A673 (cell line): ENCODE measurements at regions not wholly inside any gene's neighbourhood (a gene's known extent, or its start where the extent isn't known, plus 50 kb on each side); places are given as distances from the start of the nearest gene placed in this dataset.

ENCODE experiments used
- BruUV-seq: library from RNA; stranded (reverse); fragments of 400-500 nt; replicated peaks from 2 replicates; lab custom pipeline; 2021; lab: Mats Ljungman, UMichigan
- CTCF ChIA-PET: fragments of 300-600 bp; sonication (Branson Sonifier 250); formaldehyde crosslinking; loops from one replicate; lab custom pipeline; 2022; ENCODE audit warnings: antibody characterized with exemption; lab: Charles Lee
- POLR2A ChIA-PET: fragments of 300-600 bp; sonication (Branson Sonifier 250); formaldehyde crosslinking; loops from one replicate; lab custom pipeline; 2022; ENCODE audit warnings: antibody characterized with exemption; ENCODE audit not compliant: low non-redundant PET; lab: Charles Lee
- DNase-seq: peaks from one replicate; pipeline ENCODE4 v3.0.0-alpha.2; 2015; ENCODE audit warnings: low spot score
- H3K27ac ChIP-seq: fragments of 200-600 bp; sonication (generic); 2 replicates; pipeline ENCODE4 v1.5.1; 2016; ENCODE audit warnings: mixed run types, low read depth, mild to moderate bottlenecking, mixed read lengths, antibody characterized with exemption, low read length; ENCODE audit not compliant: poor library complexity, severe bottlenecking
- H3K27me3 ChIP-seq: fragments of 200-600 bp; sonication (generic); replicated peaks from 2 replicates; pipeline ENCODE4 v1.6.1; 2017; ENCODE audit warnings: mixed run types, low read depth, mild to moderate bottlenecking, mixed read lengths, antibody characterized with exemption, low read length; ENCODE audit not compliant: insufficient read depth, poor library complexity
- H3K36me3 ChIP-seq: fragments of 200-600 bp; sonication (generic); 2 replicates; pipeline ENCODE4 v1.6.1; 2016; ENCODE audit warnings: mixed run types, mild to moderate bottlenecking, mixed read lengths, antibody characterized with exemption, low read length; ENCODE audit not compliant: insufficient read depth, poor library complexity, severe bottlenecking
- H3K4me1 ChIP-seq: fragments of 200-600 bp; sonication (generic); 2 replicates; pipeline ENCODE4 v1.6.1; 2017; ENCODE audit warnings: mixed run types, mild to moderate bottlenecking, mixed read lengths, antibody characterized with exemption, low read length; ENCODE audit not compliant: insufficient read depth, poor library complexity, severe bottlenecking
- H3K4me3 ChIP-seq: fragments of 200-600 bp; sonication (generic); 2 replicates; pipeline ENCODE4 v1.5.1; 2016; ENCODE audit warnings: low read depth, mixed run types, mild to moderate bottlenecking, mixed read lengths, low read length; ENCODE audit not compliant: poor library complexity, severe bottlenecking
- H3K9me3 ChIP-seq: fragments of 200-600 bp; sonication (generic); 2 replicates; pipeline ENCODE4 v1.6.1; 2016; ENCODE audit warnings: mixed run types, low read depth, mild to moderate bottlenecking, mixed read lengths, antibody characterized with exemption, low read length; ENCODE audit not compliant: poor library complexity, severe bottlenecking
- EZH2 ChIP-seq: fragments of 200-600 bp; sonication (generic); IDR thresholded peaks from 2 replicates; pipeline ENCODE4 v1.6.1; 2017; ENCODE audit warnings: borderline replicate concordance, low read depth, mild to moderate bottlenecking, mixed read lengths, antibody characterized with exemption, low read length; ENCODE audit not compliant: poor library complexity, severe bottlenecking
- intact Hi-C: fragments of 100-400 bp; cut with micrococcal nuclease; formaldehyde crosslinking; loops from one replicate; pipeline ENCODE4 v1.10.0; 2022; ENCODE audit not compliant: unreplicated experiment
- TF ChIP-seq, protein P1 (sequence below): fragments of 300-800, 200-600 bp; sonication (generic); conservative IDR thresholded peaks from 2 replicates; pipeline ENCODE4 v1.5.1; 2017; ENCODE audit warnings: low read depth, mild to moderate bottlenecking, antibody characterized with exemption, low read length, moderate library complexity, mixed read lengths

DNA sequence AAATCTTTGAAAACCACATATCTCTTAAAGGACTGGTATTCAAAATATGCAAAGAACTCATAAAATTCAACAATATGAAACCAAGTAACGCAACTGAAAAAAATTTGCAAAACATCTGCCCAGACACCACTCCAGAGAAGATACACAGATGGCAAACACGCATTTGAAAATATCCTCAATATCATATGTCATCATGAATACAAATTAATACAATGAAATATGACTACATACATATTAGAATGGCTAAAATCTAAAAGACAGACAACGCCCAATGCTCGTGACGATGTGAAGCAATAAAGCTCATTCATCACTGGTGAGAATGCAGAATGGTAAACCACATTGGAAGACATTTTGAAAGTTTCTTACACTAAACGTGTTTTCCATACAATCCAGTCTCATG, 770.1 kb upstream of the CELF2 start:
- no TSS peak for BruUV-seq
- DNase-seq: no peak
- CTCF ChIA-PET: no interaction called here
- Histone ChIP-seq H3K9me3 (peaks cover 10% of the 10 kb centered on the region), H3K27me3 (no peaks in the 10 kb centered on the region), H3K27ac (no peak overlapping the region), H3K36me3 (no peaks in the 10 kb centered on the region), H3K4me1 (no peaks in the 10 kb centered on the region), H3K4me3 (no peak overlapping the region)
- no peak for TF ChIP-seq EZH2
- TF ChIP-seq, protein P1, sequence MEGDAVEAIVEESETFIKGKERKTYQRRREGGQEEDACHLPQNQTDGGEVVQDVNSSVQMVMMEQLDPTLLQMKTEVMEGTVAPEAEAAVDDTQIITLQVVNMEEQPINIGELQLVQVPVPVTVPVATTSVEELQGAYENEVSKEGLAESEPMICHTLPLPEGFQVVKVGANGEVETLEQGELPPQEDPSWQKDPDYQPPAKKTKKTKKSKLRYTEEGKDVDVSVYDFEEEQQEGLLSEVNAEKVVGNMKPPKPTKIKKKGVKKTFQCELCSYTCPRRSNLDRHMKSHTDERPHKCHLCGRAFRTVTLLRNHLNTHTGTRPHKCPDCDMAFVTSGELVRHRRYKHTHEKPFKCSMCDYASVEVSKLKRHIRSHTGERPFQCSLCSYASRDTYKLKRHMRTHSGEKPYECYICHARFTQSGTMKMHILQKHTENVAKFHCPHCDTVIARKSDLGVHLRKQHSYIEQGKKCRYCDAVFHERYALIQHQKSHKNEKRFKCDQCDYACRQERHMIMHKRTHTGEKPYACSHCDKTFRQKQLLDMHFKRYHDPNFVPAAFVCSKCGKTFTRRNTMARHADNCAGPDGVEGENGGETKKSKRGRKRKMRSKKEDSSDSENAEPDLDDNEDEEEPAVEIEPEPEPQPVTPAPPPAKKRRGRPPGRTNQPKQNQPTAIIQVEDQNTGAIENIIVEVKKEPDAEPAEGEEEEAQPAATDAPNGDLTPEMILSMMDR: no peak
- intact Hi-C loops: no loop called here
- POLR2A ChIA-PET: no interaction called here

DNA sequence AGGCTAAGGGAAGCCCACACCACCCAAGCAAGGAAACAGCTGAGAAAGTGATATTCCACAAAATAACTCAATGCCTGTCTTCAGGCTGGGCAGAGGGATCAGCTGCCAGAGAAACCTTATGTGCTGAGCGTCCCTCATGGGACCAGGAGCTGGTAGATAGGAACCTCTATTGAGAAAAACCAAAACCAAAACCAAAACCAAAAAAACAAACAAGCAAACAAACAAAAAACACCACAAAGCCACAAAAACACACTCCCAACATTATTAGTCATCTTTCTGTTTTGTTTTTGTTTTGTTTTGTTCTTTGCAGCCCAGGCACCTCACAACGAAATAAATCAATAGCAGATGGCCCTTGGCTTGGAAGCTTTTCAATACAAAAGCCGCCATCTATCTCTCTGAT, 760.8 kb upstream of the CELF2 start:
- Histone ChIP-seq H3K9me3 (peaks cover 11% of the 10 kb centered on the region), H3K4me1 (no peaks in the 10 kb centered on the region), H3K27me3 (no peaks in the 10 kb centered on the region), H3K27ac (no peak overlapping the region), H3K4me3 (no peak overlapping the region), H3K36me3 (no peaks in the 10 kb centered on the region)
- TF ChIP-seq, protein P1: no peak
- no peak for TF ChIP-seq EZH2
- no TSS peak for BruUV-seq
- POLR2A ChIA-PET: no interaction called here
- CTCF ChIA-PET: no interaction called here
- intact Hi-C loops: no loop called here
- no peak for DNase-seq

DNA sequence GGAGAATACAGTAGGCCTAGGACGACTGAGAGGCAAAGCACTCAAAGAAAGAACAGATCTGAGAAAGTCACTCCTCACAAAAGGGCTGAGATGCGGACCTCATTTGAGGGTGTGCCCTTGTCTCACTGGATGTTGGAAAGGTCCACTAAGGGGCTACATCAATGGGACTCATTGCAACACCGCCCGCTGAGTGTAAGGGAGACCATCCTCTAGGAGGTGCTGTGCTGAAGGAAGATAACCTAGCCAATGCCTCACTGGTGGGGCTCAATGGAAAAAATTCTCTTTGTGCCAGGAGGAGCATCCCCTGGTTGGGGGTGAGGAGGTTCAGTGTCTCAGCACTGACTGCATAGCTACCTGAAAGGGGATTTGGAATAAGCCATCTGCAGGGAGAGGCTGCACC, 758.7 kb upstream of the CELF2 start:
- TF ChIP-seq, protein P1: no peak
- TF ChIP-seq EZH2: no peak
- Histone ChIP-seq H3K4me1 (no peaks in the 10 kb centered on the region), H3K27ac (no peak overlapping the region), H3K9me3 (peaks cover 11% of the 10 kb centered on the region), H3K36me3 (no peaks in the 10 kb centered on the region), H3K27me3 (no peaks in the 10 kb centered on the region), H3K4me3 (no peak overlapping the region)
- BruUV-seq: no TSS peak
- ChIA-PET CTCF (no interaction called here), POLR2A (no interaction called here)
- intact Hi-C loops: no loop called here
- no peak for DNase-seq
